Peyer's patch (tissue), 4 donors: ENCODE measurements at regions not wholly inside any gene's neighbourhood (a gene's known extent, or its start where the extent isn't known, plus 50 kb on each side); places are given as distances from the start of the nearest gene placed in this dataset.

ENCODE experiments used
- POLR2A ChIP-seq, 2 donors: fragments of 450-650 bp; IDR thresholded peaks; one replicate each; pipeline ENCODE4 v1.5.1; 2017; ENCODE audit warnings: antibody characterized with exemption in 2 of 2, mild to moderate bottlenecking in 2 of 2, moderate library complexity in 2 of 2
- TF ChIP-seq, protein P1 (sequence below), 6 experiments: fragments of 450-650 bp in 4 of 6; fragments of 200-600 bp in 2 of 6; sonication (generic) in 1 of 6; IDR thresholded peaks; one replicate each; pipeline ENCODE4 v1.5.1; 2017 to 2019; ENCODE audit warnings: antibody characterized with exemption in 6 of 6, mild to moderate bottlenecking in 3 of 6, moderate library complexity in 1 of 6

- TF ChIP-seq, protein P1, sequence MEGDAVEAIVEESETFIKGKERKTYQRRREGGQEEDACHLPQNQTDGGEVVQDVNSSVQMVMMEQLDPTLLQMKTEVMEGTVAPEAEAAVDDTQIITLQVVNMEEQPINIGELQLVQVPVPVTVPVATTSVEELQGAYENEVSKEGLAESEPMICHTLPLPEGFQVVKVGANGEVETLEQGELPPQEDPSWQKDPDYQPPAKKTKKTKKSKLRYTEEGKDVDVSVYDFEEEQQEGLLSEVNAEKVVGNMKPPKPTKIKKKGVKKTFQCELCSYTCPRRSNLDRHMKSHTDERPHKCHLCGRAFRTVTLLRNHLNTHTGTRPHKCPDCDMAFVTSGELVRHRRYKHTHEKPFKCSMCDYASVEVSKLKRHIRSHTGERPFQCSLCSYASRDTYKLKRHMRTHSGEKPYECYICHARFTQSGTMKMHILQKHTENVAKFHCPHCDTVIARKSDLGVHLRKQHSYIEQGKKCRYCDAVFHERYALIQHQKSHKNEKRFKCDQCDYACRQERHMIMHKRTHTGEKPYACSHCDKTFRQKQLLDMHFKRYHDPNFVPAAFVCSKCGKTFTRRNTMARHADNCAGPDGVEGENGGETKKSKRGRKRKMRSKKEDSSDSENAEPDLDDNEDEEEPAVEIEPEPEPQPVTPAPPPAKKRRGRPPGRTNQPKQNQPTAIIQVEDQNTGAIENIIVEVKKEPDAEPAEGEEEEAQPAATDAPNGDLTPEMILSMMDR (IDR thresholded peaks at IDR 0.05): no peak
- no peak for TF ChIP-seq POLR2A (IDR thresholded peaks at IDR 0.05)
Observed at GRCh38 chr4:186012071-186012470, 56.9 kb upstream of the TLR3 start.
